Ramos (cell line): ENCODE measurements at regions not wholly inside any gene's neighbourhood (a gene's known extent, or its start where the extent isn't known, plus 50 kb on each side); places are given as distances from the start of the nearest gene placed in this dataset.

Experiments
- in situ Hi-C: fragments of 300-500 bp; cut with MboI; formaldehyde crosslinking; loops from one replicate; pipeline ENCODE4 v1.14.3; 2022; ENCODE audit warnings: low sequenced_read_pairs; ENCODE audit not compliant: unreplicated experiment

DNA sequence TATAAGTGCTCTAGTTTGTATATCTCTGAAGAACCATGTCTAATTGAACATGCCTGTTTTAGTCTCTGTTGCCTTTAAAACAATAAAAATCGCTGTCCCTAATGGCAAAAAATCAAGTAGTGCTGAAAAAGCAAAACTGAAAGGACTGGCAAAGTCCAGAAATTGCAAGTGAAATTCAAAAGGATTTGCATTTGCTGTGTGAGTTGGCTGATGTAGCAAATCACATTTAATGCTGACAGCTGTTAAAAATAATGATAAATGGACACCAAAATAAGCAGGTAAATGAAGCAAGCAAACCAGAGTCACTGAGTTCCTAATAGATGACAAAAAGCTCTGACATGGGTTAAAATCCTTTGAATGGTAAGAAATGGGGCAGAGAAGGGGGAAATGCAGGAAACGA is 874.1 kb downstream of the GRM8 start:
- in situ Hi-C loops, result no loop called here

- in situ Hi-C loops, result no loop called here
Measured at GRCh38 chr7:126370038-126370668, 882.6 kb downstream of the GRM8 start.

DNA sequence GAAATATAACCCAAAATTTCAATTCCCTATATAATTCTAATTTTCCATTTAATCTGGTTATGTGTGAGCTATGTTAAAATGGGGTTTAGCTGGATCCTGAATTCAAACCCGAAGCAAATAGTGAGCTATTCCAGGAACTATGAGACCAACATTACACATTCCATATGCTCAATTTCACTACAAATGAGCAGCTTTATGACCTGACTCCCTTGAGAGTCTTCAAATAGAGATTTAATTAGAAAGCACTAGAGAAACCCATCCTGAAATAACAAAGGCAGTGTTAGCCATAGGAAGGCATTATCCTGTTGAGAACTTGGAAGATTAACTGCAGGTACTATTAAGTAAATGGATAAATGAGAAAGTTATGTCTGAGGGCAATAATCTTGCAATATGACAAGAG is 890.0 kb downstream of the GRM8 start:
- in situ Hi-C loops, result no loop called here

DNA sequence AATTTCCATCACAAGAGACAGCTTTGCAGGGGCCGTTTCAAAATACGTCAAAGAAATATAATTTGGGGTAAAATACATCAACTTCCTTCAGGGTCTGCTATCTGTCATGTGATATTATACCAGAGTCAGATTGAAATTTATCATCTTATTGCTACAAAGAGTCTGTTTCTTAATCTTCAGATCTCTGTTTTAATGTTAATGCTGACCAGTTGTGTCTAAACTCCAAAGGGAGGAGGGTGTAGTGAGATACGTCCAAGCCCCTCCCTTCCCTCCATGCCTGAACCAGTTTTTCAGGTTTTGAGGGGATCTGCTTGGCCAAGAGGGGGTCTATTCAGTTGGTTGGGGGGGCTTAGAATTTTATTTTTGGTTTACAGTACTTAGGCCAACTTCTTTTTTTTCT is 891.6 kb downstream of the GRM8 start:
- in situ Hi-C loops, result no loop called here

DNA sequence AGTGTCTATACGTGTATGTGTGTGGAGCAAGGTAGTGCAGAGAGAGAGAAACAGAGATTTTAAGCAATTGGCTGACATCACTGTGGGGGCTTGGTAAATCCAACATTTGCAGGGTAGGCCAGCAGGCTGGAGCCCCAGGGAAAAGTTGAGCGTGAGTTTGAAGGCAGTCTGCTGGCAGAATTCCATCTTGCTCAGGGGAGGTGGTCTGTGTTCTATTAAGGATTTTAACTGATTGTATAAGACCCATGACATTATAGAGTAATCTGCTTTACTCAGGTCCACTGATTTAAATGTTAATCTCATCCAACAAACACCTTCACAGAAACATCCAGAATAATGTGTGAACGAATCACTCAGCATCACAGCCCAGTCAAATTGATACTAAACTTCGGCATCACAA is 912.9 kb downstream of the GRM8 start:
- in situ Hi-C loops, result no loop called here

- in situ Hi-C loops, result no loop called here
Measured at GRCh38 chr7:126305671-126306070, 947.1 kb downstream of the GRM8 start.

DNA sequence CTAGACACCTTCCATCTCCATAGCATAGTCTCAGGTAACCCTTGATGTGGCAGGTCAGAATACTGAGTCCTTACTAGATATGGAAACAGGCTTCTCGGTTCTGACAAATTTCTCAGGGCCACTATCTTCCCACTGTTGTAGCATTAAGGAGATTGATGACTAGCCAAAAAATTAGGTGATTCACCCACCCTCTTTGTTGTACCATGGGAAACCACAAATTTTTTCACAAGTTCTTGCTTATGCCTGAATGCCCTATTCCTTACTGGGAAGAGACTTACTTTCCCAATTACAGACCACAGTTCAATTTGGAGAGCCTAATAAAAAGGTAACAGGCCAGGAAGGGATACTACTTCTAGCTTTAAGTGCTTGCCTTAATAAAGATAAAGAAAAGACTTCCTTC is 948.8 kb downstream of the GRM8 start:
- in situ Hi-C loops, result no loop called here

GRCh38 chr7:126302639-126303038 is 950.1 kb downstream of the GRM8 start:
- in situ Hi-C loops, result no loop called here

GRCh38 chr7:126286317-126286716 is 966.4 kb downstream of the GRM8 start:
- in situ Hi-C loops, result no loop called here

- in situ Hi-C loops, result no loop called here
Measured at GRCh38 chr7:126236261-126236660, 1016.5 kb downstream of the GRM8 start.

- in situ Hi-C loops, result no loop called here
Measured at GRCh38 chr7:126228356-126229061, 1024.2 kb downstream of the GRM8 start.

DNA sequence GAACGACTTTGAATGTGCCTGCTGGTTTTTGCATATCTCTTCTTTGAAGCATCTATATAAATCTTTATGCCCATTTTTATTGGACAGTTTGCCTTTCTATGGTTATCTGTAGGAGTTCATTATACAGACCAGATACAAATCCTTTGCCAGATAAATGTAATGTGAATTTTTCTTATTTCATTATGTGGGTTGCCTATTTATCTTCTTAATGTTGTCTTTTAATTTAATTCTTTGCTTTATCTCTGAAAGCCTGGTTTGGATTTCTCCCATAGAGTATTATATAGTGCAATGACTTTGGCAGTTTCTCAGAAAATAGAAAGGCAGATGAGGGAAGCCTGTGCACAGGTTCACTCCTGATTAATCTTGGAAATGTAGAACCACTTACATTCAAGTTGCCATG is 1025.1 kb downstream of the GRM8 start:
- in situ Hi-C loops, result no loop called here

- in situ Hi-C loops, result no loop called here
Measured at GRCh38 chr7:126227055-126227454, 1025.7 kb downstream of the GRM8 start.

GRCh38 chr7:126223729-126224128 is 1029.0 kb downstream of the GRM8 start:
- in situ Hi-C loops, result no loop called here

GRCh38 chr7:126222782-126223181 is 1030.0 kb downstream of the GRM8 start:
- in situ Hi-C loops, result no loop called here

- in situ Hi-C loops, result no loop called here
Measured at GRCh38 chr7:126215785-126216184, 1037.0 kb downstream of the GRM8 start.

- in situ Hi-C loops, result no loop called here
Measured at GRCh38 chr7:126213876-126214275, 1038.9 kb downstream of the GRM8 start.

DNA sequence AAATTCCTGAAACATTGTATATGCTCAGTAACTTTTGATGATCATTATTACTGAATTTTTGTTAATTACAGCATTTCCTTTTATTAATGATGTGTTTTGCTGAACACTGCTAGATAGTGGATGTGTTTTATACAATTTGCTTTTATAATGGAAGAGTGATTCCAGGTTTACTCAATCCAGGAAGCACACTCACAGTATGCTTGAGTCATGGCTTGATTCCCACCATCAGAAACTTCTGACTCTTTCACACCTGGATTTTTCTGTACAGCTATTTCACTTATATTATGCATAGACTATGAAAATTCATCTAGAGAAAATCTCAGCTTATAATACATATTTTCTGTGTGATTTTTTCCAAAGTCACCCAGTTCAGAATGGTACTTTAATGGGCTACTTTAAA is 1040.9 kb downstream of the GRM8 start:
- in situ Hi-C loops, result no loop called here

DNA sequence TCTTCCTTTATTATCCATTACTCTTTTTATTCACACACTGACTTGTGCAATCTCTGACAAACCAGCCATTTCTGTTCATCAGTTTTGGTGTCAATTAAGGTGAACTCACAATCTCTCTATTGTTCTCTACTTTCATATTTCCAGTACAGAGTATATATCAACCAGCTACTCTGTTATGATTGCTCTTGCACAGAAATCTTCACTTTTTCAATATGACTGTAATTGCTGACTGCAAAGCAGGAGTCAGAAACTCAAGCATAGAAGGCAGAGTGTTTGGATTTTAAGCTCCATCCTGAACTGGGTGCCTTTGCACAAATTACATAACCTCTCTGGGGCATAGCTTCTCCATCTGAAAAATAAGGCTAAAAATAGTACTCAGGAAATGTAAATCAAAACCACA is 1042.0 kb downstream of the GRM8 start:
- in situ Hi-C loops, result no loop called here

DNA sequence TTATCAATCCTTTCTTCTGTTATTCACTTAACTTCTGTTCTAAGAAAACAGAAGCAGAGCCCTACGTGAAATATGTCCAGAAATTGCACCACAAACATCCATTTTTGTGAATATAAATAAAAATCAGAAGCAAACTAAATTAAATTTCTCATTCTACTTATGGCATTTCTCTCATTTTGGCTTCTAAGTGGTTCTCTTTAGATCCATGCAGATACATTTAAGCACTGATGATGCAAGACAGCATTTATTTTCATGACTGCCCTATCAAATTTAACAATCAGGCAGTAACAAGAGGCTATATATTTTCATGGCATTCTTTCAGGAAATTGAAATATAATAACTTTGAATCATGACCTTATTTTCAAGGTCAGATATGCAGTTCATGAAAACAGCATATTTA is 1049.6 kb downstream of the GRM8 start:
- in situ Hi-C loops, result no loop called here

DNA sequence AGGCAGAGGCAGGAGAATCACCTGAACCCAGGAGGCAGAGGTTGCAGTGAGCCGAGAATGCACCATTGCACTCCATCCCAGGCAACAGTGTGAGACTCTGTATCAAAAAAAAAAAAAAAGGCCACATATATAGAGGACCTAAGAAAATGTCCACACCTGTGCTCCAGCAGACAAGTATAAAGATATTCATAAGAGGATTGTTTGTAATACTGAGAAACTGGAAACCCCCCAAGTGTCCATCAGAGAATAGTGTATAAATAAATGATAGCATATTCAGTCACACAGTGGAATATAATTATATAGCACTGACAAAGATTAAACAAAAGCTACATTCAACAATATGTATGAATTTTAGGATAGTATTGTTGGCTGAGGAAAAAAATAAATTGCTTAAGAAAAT is 1050.6 kb downstream of the GRM8 start:
- in situ Hi-C loops, result no loop called here

DNA sequence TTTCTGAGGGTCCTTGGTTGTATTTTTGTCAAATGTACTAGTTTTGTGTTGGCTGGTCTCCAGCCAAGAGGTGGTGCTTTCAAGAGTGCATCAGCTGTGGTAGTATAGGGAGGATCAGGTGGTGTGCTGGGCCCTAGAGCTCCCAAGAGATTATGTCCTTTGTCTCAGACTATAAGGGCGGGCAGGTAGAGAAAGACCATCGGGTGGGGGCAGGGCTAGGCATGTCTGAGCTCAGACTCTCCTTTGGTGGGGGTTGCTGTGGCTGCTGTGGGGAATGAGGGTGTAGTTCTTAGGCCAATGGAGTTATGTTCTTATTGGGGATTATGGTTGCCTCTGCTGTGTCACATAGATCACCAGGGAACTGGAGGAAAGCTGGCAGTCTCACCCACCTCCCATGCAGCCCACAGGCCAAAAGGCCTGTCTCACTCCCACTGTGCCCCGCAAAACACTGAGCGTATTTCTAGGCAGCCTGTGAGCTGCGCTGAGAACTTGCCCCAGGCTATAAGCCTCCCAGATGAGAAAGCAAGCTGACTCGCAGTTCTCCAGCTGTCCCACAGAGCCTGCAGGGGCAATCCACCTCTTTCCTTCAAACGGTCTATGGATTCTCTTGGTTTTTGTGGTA is 1066.7 kb downstream of the GRM8 start:
- in situ Hi-C loops, result no loop called here
